Loucy (cell line): ENCODE measurements at regions not wholly inside any gene's neighbourhood (a gene's known extent, or its start where the extent isn't known, plus 50 kb on each side); places are given as distances from the start of the nearest gene placed in this dataset.

Experiments used
- EZH2phosphoT487 ChIP-seq: fragments of 200-600 bp; IDR thresholded peaks from 2 replicates; pipeline ENCODE4 v1.6.1; 2018; ENCODE audit warnings: antibody characterized with exemption, mild to moderate bottlenecking, moderate library complexity, borderline replicate concordance
- TF ChIP-seq, protein P1 (sequence below): fragments of 200-600 bp; sonication (generic); conservative IDR thresholded peaks from 2 replicates; pipeline ENCODE4 v1.5.1; 2014; ENCODE audit warnings: mild to moderate bottlenecking, antibody characterized with exemption, low read length

DNA sequence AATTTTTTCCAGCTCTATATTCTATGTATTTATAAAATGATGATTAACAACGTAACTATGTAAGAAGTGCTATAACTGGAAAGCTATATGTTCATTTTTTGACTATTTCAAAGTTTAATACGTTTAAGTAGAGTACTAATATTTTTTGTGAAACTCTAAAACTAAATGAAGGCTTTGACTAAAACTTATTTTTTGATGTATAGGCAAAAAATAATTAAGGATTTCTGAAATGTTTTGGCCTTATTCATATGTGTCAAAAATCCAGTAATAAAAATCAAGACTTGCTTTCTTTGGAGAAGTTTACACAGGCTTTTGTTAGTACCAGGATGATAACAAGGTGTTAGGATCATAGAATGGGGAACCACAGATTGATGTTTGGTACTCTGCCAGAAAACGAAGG lies 58.2 kb upstream of the ZEB2 start:
- TF ChIP-seq, protein P1, sequence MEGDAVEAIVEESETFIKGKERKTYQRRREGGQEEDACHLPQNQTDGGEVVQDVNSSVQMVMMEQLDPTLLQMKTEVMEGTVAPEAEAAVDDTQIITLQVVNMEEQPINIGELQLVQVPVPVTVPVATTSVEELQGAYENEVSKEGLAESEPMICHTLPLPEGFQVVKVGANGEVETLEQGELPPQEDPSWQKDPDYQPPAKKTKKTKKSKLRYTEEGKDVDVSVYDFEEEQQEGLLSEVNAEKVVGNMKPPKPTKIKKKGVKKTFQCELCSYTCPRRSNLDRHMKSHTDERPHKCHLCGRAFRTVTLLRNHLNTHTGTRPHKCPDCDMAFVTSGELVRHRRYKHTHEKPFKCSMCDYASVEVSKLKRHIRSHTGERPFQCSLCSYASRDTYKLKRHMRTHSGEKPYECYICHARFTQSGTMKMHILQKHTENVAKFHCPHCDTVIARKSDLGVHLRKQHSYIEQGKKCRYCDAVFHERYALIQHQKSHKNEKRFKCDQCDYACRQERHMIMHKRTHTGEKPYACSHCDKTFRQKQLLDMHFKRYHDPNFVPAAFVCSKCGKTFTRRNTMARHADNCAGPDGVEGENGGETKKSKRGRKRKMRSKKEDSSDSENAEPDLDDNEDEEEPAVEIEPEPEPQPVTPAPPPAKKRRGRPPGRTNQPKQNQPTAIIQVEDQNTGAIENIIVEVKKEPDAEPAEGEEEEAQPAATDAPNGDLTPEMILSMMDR, result no peak
- TF ChIP-seq EZH2phosphoT487, result no peak
